ENCODE measurements at regions not wholly inside any gene's neighbourhood (a gene's known extent, or its start where the extent isn't known, plus 50 kb on each side); places are given as distances from the start of the nearest gene placed in this dataset.

DNA sequence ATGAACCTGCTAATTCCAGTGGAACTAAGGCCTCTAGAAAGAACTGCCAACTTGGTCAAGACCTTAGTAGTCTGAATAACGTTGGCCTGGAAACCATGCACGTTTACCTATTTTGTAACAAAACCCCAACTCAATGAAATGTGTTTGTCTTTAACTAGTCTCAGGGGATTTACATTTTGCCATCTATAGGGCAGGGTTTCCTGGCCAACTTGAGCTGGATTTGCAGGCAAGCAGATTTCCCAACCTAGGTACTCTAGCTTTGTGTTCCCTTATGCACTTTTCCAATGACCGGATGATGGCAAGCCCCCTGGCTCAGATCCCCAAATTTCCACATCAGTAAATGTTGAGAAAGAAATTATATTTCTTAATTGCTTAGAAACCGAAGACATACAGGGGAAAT is 114.5 kb downstream of the IRS2 start:
- POLR2A ChIA-PET = no interaction called here
- CTCF ChIA-PET = no interaction called here

DNA sequence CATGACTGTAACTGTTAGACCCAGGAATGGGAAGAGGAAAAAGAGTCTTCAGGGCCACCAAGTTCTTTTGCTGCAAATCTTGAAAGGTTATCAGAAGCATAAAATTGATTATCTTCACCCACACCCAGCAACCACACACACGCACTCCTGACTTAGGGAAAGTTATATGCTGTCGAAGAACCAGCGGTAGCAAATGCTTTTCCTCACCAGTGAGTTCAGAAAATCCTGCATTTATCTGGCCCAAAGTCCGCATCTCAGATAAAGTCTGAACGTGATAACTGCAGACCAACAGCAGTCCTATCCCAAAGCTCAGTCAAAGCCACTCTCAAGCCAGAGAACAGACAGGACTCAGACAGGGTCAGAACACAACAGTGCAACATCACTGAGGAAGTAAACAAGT is 115.6 kb downstream of the IRS2 start:
- CTCF ChIA-PET = no interaction called here
- POLR2A ChIA-PET = no interaction called here

DNA sequence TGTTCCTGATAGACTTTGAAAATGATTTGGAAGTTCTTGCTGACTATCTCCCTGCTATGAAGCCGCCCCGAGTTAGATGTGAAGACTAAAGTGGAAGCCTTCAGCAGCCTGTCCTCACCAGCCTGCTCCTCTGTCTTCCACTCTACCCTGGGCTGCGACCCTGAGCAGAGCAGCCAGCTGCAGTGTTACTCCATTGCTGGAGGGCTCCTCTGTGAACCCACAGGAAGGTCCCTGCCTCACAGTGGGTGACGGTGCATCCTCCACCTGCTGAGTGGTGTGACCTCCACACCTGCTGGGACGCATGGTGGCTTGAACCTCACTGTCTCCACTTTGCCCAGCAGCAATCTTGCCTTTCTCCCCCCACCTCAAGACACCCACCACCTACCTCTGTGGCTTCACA is 116.4 kb downstream of the IRS2 start:
- ChIA-PET POLR2A (no interaction called here), CTCF (no interaction called here)

DNA sequence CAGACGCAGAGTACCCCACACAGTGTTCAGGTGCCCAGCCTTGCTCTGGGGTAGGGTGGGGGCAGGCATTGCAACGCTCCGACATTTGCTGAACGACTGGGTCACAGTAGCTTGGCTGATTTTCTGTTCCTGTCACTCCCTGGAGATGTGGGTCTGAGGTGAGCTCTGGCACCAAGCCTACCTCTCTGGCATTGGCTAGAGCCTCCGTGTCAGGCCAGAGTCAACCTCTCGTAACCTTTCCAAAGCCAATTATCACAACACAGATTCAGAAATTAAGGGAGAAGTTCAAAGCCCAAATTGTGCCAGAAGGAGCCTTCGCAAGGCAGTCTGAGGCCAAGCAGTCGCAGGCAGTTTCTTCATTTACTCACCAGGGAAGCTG is 117.2 kb downstream of the IRS2 start:
- CTCF ChIA-PET = no interaction called here

DNA sequence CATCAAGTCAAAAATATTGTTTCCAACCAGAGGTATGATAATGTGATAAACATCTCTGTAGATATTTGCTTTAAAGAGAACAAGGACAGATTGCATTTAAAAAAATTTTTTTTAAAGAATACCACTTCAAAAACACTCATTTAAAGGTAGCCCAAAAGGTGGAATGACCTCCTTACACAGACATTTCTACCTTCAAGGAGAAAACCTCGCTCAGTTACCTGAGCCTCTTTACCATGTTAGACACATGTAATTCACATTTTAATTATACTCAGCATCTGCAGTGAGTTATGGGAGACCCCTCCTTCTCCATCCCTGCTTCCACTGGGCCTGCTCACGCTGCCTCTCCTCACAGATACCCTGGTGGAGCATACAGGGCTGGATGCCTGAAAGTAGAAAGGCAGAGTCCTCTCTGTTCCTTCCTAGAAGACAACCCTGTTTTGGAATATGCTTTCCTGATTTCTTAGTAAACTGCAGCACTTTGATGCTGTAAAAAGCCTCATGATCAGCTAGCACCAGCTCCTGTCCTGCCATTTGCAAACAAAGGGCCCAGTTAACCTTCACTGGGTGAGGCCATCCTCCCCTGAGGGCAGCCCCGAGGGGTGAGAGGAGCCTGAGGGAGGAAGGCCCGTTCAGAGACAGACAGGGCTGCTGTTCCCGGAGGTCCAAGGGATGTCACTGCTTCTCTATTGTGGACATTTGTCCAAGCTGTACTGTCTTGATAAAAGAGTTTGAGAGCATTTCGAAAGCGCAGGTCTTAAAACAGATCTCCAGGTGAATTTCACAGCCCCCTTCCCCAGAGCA is 117.8 kb downstream of the IRS2 start:
- ChIA-PET CTCF (no interaction called here), POLR2A (interaction anchor here (0.6 kb wide), 1 partner anchor 603 kb away, joined by 6 read pairs; no protein-coding TSS in a partner anchor)

More for the DNA sequence above, 117.2 kb downstream of the IRS2 start:
- POLR2A ChIA-PET = no interaction called here

DNA sequence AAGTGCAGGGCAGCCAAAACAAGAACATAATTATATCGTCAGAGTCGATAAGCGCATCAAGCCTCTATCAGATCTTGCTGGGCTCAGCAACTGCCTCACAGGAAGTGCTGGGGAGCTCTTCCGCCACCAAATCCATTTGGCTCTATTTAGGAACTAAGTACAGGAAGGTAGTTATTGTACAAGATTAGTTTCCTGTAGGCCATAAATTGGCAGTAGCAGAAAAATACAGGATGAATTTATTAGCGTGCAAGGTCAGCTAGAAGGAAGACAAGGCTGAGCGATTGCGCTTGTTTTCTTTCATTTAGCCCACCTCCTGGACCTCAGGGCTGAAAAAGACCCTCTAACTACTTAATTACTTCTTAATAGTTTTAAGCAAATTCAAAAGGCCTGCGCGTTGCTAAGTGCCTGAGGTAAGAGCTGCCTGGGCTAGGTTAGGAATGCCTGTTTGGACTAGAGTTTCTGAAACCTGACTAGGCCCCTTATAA is 118.5 kb downstream of the IRS2 start:
- ChIA-PET POLR2A (interaction anchor here (0.6 kb wide), 1 partner anchor 603 kb away, joined by 6 read pairs; no protein-coding TSS in a partner anchor), CTCF (no interaction called here)

DNA sequence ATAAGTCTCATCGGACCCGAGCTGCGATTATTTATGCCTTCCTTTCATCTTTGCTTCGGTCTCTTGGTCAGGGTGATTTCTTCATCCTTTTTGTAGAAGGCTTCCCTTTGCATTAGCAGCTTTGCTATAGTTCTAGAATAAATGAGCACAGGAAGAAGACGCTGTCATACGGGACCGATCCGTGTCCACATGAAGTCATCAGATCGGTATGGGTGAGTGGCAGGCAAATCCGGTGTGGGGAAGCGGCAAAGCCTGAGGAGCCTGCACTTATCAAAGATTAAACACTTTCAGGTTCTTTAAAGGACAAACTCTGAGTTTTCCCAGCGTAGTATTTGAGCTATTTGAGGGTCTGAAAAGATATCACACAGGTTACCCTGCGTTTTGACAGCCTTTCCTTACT is 119.3 kb downstream of the IRS2 start:
- POLR2A ChIA-PET = no interaction called here
- CTCF ChIA-PET = no interaction called here

DNA sequence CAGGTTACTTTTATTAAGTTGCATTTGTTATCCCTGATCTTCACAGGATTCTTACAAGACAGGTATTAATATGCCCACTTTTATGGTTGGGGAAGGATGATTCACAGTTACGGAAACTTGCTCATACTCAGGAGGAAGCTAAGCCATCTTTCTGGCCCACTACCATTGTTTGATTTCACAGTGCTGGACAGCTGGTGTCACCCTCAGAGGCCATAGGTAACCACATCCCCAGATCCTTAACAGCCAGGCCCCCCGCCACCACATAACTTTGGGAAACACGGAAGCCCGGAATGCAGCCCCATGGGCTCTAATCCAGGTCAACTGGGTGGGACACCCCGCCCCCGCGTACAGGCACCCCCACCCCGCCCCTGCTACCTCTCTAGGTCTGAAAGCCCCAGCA is 119.7 kb downstream of the IRS2 start:
- ChIA-PET POLR2A (no interaction called here), CTCF (no interaction called here)

DNA sequence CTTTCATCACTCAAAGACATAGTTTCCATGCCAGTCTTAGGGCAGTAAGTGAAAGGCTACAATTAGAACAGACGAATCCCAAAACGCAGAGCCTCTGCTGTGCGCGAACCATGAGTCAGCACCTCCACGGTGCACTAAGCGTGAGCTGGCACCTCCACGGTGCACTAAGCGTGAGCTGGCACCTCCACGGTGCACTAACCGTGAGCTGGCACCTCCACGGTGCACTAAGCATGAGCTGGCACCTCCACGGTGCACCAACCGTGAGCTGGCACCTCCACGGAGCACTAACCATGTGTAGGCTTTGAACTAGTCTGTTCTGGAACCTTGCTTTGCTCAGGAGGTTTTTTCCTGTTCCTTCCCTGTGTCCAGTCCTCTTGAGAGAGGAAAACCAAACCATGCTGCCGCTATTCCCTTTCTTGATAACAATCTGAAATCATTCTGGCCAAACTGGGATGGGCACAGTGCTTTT is 120.6 kb downstream of the IRS2 start:
- CTCF ChIA-PET = no interaction called here
- POLR2A ChIA-PET = no interaction called here

DNA sequence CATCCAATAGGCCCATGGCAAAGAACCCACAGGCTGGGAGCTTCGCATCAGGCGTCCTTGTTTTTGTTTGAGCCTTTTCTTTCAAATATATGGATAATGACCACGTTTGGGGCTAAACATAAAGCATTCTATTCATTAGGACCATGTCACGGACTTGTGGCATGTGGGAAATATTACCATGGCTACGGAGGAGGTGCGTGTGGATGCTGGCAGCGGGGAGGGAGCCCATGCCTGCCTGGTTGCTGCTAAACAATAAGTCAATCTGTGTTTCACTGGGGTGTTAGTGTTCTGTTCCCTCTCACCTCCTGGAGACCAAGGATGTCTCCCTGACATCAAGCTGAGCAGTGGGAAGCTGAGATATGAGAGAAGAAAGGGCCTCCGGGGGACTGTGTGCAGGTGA is 121.1 kb downstream of the IRS2 start:
- ChIA-PET CTCF (no interaction called here), POLR2A (no interaction called here)

DNA sequence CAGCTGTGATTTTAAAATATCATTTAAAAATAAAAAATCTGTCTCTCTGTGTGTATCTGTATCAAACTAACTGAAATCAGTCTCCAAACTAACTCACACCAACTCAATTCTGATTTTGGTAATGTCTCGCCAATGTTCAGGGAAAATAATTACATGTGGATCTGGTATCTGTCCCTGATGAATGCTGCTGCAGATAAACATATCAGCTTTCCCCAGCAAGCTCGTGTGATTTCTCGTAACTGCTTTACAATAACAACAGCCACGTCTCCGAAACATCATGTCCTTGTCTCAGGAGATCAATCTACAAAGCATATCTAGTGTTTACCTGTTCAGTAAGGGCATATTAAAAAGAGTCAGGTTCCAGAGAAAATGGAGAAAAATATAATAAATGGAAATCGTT is 129.0 kb downstream of the IRS2 start:
- POLR2A ChIA-PET = no interaction called here
- CTCF ChIA-PET = no interaction called here

DNA sequence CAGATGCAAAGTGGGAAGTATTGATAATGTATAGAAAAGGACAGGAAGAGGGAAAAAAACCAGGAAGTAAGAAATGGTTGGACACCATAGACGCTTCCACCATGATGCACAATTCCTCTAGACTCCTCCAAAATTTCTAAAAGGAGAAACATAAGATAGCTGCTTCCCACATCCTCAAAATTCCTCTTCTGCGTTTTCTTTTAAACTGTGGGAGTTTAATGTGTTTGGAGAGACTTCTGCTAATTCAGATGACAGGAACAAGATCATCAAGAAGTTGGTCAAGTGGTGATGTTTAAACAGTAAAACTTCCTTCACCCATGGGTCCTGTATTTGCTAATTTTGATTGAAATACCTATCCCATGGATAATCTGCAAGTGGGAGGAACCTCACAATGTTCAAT is 130.2 kb downstream of the IRS2 start:
- CTCF ChIA-PET = no interaction called here
- POLR2A ChIA-PET = no interaction called here

DNA sequence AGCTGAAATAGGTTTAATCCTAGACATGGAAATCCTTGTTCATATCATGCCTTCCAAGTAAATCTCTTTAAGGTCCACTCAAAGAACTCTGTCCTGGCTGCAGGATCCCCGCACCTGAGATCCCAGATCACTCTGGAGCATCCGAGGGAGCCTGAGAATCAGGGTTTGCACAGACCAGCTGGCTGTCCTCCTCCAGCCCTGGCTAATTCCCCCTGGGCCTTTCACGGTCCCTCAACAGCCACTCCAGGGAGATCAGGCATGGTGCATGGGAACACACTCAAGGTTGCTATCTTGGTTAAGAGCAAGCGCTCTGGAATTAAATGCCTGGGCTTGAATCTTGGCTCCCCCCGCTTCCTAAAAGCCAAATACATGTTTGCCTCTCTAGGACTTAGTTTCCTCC is 130.8 kb downstream of the IRS2 start:
- CTCF ChIA-PET = no interaction called here
- POLR2A ChIA-PET = no interaction called here

DNA sequence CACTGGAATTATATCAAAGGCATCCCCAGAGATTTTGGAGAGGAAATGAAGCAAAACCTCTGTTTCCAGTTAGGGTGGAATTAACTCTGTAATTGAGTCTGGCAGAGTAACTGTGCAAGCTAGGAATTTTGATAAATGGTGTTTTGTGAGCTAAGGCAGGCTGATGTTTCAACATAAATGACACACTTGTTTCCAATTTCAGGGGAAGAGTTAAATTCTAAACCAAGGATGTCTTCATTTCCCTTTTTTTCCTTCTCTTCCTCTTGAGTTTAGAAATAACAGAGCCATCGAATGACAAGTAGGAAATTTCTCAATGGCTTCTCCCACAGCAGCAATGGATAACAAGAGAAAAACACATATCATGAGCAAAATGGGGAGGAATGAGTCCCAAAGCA is 131.2 kb downstream of the IRS2 start:
- ChIA-PET POLR2A (no interaction called here), CTCF (no interaction called here)

DNA sequence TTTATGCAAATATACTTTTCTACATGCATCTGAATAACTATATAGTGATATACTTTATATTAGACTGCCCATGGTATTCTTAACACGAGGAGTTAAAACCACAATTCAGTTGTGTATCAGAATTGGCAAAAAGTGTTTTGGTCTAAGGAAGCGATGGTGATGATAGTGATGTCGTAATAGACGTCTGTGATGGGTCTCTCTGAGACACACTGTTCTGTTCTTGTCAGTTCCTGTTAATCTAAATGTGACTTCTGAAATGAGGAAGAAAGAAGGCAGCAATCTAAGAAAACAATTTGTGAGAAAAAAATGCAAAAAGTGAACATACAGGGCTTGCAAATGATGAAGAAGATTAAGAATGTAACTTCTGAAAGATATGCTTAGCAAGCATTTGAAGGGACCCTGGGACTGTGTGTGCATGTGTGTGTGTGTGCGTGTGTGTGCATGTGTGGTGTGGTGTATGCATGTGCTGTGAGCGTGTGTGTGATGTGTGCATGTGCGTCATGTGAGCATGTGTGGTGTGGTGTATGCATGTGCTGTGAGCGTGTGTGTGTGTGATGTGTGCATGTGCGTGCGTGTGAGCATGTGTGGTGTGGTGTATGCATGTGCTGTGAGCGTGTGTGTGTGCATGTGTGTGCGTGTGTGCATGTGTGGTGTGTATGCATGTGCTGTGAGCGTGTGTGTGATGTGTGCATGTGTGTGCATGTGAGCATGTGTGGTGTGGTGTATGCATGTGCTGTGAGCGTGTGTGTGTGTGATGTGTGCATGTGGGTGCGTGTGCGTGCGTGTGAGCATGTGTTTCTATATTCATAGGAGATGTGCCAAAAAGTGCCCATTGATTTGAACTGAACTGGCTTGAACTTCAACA is 131.8 kb downstream of the IRS2 start:
- POLR2A ChIA-PET = no interaction called here
- CTCF ChIA-PET = no interaction called here

DNA sequence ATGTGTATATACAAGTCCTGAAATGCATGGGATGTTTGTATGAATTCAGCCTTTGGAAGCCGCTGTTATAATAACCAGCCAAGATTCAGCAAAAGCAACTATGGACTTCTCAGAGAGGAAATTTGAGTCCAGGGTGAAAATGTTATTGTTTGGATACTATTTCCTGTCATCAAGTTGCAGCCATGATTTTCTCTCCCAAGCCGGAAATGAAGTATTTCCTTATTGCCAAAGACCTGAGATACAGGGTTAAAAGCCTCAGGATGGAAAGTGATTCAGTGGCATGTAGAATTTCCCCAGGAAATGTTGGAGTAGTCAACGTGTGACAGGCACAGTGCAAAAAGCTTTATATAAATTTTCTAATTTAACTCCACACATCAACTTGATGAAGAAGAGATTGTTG is 133.9 kb downstream of the IRS2 start:
- ChIA-PET POLR2A (no interaction called here), CTCF (no interaction called here)

DNA sequence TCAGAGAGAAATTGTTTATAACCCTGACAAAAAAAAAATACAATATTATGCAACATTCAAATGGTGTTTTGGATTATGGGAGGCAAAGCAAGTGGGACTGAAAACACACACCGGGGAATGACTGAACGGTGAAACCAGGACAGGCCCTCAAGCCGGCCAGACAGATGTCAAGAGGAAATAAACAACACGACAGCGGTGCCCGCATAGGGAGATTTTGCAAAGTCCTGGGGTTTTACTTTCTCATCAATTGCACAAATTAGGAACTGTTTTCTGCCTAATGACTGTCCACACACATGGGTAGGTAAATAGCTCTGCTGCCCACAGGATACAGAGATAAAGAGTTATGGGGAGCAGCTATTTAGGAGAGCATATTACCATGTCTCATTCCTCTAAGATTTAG is 134.5 kb downstream of the IRS2 start:
- ChIA-PET CTCF (no interaction called here), POLR2A (no interaction called here)

DNA sequence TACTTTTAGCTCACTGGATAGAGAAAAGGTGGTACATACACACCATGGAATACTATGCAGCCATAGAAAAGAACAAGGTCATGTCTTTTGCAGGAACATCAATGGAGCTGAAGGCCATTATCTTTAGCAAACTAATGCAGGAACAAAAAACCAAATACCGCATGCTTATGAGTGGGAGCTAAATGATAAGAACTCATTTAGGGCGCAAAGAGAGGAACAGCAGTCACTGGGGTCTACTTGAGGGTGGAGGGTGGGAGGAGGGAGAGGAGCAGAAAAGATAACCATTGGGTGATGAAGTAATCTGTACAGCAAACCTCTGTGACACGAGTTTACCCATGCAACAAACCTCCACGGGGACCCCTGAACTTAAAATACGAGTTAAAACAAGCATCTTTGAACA is 135.1 kb downstream of the IRS2 start:
- CTCF ChIA-PET = no interaction called here
- POLR2A ChIA-PET = no interaction called here

DNA sequence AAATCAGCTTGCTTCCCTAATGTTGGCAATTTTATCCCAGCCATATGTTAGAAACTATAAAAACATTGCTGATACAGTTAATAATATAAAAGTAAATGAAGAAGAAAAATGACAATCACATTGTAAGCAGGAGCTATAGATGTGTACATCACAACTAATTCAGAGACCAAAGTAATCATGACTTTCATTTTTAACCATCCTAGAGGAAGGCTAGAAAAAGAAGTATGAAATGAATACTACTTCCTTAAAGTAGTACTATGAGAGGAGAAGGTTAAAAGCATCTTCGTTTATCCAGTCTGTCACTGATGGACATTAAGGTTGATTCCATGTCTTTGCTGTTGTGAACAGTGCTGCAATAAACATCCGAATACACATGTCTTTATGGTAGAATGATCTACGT is 135.5 kb downstream of the IRS2 start:
- POLR2A ChIA-PET = no interaction called here
- CTCF ChIA-PET = no interaction called here

DNA sequence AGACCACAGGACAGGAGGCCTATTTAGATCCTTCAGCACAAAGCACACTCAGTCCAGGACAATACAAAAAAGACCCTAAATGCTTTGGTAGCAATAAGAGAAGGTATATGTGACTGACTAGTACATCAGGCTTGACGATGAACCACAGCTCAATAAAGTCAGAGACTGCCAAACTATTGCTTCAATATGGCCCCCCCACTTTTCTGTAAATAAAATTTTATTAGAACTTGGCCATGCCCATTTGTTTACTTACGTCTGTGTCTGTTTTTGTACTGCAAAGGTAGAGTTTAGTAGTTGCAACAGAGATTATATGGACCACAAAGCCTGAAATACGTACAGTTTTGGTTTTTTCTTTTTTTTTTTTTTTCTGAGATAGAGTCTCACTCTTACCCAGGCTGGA is 136.7 kb downstream of the IRS2 start:
- CTCF ChIA-PET = no interaction called here
- POLR2A ChIA-PET = no interaction called here

DNA sequence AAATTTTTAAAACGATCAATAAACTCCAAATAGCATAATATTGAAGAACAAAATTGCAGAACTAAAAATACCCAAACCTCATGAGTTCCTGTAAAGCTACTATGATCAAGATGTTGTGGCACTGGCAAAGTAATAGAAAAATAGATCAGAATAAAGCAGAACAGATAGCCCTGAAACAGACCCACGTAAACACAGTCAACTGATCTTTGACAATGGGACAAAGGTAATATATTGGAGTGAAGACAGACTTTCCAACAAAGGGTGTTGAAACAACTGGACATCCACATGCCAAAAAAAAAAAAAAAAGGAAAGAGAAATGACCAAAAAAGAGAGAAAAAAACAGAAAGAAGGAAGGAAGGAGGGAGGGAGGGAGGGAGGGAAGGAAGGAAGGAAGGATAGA is 138.7 kb downstream of the IRS2 start:
- ChIA-PET CTCF (no interaction called here), POLR2A (no interaction called here)

DNA sequence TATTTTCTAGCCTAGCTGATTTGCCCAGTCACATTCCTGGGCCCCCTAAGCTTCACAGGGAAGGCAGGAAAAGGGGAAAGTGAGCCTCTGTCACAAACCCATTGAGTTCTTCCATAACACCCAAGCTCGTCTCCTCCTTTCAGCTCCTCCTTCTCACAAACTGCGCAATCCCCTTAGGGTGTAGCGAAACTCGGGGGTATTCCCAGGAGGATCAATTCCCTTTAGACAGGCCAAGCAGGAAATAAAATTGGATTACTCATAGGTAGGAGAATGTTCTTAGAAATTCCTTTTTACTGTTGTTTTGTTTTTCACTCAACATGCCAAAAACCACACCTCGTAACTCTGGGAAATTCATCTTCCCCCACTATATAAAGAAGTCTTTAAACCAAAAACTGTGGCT is 139.3 kb downstream of the IRS2 start:
- ChIA-PET POLR2A (no interaction called here), CTCF (no interaction called here)

Measured in activated CD8-positive, alpha-beta memory T cell treated with anti-CD3 and anti-CD28 coated beads for 36 hours (primary cell).